HG03175 (cell line): ENCODE measurements at regions not wholly inside any gene's neighbourhood (a gene's known extent, or its start where the extent isn't known, plus 50 kb on each side); places are given as distances from the start of the nearest gene placed in this dataset.
"Not testable (repeated sequence)": the region's sequence is repeated elsewhere in the genome, so short reads cannot be mapped to it uniquely, and the experiment has no call there.

Experiments used
- ATAC-seq: cut with Tn5 transposase; IDR thresholded peaks from one replicate; pipeline ENCODE4 v1.9.1; 2021; ENCODE audit warnings: mild to moderate bottlenecking, moderate library complexity; ENCODE audit not compliant: unreplicated experiment

DNA sequence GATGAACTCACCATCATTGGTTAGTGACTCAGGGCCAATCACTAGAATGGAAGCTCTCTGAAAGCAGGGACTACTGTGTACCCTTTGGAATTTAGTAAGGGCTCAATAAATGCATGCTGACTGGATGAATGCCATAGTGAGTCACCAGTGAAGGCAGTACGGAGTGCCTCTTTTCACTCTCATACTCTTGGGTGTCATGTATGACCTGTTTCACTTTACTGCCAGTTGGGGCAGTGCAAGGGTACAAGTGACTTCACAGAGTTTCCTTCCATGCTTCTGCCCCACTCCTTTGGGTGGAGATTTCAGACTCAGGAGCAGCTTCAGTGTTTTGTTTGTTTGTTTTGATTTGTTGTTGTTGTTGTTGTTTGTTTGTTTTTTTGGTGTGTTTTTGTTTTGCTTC is 57.7 kb downstream of the SOX3 start:
- no peak for ATAC-seq

DNA sequence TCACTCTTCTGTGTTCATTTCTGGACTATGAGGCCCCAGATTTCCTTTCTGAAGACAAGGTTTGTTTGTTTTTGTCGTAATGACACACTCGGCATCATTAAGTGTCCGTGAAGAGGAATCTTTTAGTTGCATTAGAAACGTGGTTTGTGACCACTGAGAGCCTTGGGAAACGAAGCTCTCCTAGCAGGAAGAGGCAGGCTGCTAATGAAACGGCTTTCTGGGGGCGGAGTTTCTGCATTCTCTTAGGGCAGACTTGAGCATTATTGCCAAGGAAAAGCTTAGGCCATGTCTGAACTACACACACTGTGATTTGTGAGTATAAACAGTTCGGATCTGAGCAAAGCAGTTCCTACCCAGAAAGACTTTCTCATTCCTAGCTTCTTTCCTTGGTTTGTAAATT is 64.0 kb downstream of the SOX3 start:
- ATAC-seq, result no peak

DNA sequence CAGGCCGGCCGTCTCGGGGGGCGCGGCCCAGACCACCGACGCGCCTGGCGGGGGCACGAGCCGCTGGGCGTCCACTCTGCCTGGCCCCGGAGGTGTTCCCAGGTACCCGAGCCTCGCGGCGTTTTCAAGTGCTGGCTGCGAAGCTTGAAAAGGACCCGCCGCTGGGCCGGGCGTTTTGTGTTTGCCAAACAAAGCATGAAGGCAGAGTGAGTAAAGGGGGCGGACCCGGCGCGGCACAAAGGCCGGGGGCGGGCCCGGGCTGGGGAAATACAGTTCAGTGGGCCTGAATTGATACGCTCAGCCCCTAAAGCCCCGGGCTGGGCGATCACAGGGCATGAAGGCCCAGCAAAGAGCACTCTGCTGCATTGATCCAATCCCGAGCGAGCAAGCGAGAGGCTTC is 65.4 kb downstream of the SOX3 start:
- ATAC-seq, result no peak

DNA sequence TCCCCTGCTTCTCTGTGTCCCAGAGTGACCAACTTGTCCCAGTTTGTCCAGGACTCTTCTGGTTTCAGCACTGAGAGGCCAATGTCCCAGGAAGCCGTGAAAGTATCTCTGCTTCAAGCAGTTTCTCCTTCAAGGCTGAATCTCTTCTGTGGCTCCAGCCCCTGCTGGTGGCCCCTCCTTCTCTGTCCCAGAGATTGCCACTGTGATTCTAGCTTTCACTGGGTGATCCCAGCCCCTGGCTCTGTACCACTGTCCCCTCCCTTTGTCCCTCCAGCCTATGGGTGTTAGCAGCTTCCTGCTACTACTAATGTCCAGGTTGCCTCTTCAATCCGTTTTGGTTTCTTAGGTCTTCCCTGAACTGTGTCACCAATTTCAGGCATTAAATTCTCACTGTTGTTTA is 70.5 kb downstream of the SOX3 start:
- no peak for ATAC-seq

DNA sequence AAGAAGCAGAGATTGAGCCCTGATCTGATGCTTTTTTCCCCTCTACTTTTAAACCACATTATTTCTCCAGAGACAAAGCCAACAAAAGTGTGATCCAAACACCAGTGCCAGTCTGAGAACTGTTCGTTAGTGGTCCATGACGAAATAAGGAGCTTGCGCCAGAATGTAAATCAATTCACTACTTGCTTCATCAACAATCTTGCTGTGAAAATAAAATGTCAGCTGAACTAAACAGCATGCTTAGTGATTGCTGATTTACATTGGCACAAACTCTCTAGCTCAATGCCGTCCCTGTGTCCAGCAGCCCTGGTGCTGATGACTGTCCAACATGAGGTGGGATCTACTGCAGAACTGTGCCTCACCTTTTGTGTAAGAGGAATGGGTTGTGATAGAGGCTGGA is 71.3 kb downstream of the SOX3 start:
- ATAC-seq, result no peak

DNA sequence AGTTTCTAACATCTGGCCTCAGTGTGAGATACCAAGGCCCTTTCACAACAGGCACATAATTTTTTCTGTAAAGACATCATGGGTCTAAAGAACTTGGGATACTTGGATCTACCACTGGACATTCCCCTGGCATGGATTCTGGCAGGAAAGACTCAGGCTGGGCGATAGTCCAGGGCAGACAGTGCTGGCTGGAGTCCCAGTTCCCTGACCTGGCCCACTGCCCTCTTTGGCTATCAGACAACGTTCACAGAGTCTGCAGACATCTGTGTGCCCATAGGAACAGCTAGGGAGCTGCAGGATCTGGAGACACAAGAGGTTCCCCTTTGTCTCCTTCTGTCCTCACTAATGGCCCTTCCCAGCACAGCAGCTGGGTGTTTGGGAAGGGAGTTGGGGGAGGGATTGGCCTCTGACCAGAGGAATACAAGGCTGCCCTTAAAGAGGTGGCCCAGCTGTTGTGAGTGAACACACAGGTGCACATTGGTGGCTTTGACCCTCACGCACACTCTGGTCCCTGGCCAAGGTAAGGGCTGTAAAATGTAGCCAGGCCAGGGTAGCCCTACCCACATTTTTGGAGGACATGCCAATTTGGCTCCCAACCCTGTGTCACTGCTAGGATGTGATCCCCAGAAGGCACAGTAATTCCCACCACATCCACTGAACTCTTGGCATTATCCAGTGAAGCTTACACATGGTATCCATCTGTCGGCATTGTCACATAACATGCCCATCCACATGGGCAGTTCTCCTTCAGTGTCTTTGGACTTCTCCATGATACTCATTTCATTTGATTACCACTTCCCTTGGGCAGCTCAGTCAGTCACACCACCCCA is 72.3 kb downstream of the SOX3 start:
- no peak for ATAC-seq

DNA sequence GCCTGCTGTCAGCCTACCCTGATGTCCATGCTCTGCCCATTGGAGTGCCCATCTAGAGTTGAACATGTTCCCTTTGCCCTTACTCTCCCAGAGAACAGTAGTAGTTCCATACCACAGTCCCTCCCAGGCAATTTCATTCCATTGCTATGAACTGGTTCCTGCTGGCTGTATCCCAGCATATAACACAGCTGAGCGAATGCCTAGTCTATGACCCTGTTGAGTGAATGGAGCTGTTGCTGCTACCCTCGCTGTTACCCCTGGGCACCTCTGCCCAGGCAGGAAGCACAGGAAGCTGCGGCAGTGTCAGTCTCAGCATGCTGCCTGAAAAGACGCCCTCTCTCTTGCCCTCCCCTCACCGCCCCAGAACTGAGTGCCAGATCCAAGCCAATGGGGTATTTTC is 73.3 kb downstream of the SOX3 start:
- no peak for ATAC-seq

DNA sequence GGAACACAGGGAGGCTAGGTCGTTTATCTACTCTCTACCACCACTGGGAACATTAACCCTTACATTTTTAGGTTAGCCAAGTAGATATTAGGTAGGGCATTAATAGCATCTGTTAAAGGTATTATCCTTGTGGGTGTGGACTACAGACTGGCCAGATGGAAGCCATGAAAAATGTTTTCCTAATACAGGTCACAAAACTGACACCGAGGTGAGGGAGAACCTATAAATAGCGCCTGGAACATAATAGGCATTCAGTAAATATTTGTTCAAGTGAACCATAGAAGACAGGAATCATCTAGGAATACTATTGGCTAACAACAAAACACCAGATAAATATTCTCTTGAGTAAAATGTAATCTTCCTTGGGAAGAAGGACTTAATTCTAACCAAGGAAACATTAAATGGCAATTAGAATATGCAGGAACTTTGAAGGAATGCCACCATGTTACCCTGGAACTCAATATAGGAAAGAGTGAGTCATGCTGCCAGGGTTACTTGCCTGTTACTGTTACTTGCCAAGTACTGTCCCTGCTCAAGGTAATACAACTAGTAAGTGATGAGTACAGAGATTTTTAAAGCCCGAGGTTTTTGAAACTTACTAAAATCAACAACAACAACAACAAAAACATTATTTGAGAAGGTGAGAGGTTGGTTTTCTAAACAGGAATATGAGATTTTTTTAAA is 79.0 kb downstream of the SOX3 start:
- ATAC-seq, result no peak

DNA sequence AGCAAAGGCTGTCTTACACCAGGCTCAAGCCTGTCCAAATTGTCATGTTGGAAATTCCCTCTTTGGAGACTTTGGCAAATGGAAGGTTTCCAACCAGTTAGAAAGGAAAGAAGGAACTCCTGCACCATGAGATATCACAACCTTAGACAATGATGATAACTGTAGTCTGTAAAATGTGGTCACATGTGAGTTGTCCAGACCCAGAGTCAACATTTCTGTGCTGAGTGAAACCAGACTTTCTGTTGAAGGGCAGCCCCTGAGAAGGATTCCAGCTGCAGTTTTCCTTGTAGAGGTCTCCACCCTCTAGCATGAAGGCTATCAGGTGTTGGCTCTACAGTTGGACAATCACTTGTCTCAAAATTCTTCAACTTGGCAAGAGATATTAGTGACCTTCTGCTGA is 82.4 kb downstream of the SOX3 start:
- no peak for ATAC-seq

DNA sequence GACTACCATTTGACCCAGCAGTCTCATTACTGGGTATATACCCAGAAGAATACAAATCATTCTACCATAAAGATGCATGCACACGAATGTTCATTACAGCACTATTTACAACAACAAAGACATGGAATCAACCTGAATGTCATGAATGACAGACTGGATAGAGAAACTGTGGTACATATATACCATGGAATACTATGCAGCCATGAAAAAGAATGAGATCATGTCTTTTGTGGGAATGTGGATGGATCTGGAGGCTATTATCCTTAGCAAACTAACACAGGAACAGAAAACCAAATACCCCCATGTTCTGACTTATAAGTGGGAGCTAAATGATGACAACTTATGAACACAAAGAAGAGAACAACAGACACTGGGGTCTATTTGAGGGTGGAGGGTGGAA is 102.7 kb downstream of the SOX3 start:
- ATAC-seq, result not testable (repeated sequence)

DNA sequence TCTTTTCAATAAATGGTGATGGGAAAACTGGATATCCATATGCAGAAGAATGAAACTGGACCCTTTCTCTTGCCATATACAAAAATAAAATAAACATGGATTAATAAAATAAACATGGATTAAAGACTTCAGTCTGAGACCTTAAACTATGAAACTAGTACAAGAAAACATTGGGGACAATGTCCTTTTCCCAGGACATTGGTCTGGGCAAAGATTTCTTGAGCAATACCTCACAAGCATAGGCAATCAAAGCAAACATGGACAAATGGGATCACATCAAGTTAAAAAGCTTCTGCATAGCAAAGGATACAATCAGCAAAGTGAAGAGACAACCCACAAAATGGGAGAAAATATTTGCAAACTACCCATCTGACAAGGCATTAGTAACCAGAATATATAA is 108.5 kb downstream of the SOX3 start:
- ATAC-seq, result not testable (repeated sequence)

DNA sequence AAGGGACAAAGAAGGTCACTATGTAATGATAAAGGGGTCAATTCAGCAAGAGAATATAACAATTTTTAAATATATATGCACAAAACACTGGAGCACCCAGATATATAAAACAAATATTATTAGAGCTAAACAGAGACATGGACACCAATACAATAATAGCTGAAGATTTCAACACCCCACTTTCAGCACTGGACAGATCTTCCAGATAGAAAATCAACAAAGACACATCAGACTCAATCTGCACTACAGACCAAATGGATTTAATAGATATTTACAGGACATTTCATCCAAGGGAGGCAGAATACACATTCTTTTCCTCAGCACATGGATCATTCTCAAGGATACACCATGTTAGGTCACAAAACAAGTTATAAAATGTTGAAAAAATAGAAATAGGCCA is 111.4 kb downstream of the SOX3 start:
- no peak for ATAC-seq

DNA sequence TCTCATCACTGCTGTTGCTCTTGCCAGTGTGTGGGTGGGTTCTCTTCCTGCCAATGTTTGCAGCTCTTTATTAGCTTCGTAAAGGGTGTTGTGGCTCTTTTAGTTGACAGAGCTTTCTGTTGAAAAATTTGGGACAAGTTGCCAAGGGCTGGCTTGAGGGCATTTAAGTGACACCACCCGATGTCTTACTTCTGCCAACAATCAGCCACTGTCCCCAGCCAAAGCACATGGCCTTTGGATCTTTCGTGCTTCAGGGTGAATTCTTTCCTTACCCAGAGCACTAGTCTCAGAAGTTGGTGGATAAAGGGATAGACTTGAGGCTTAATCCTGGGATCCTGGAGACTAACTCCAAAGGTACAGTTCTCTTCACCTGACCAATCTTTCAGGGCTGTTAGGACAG is 113.6 kb downstream of the SOX3 start:
- no peak for ATAC-seq

DNA sequence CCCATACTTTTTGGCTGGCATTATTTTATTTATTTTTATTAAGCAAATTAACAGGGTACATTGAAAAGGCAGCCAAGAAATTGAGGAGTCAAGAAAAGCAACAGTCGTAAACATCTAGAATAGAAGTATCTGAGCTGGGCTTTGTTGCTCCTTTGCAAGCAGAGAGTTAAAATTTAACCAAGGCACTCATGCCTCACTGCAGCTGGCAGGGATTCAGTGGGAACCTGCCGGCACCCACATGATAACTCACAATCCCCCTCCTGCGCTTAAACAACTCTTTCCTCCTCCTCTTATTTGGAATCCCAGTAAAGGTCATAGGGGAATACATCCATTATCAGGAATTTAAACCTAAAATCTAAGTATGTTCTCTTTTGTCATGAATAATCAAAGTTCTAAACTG is 115.5 kb downstream of the SOX3 start:
- ATAC-seq, result no peak

DNA sequence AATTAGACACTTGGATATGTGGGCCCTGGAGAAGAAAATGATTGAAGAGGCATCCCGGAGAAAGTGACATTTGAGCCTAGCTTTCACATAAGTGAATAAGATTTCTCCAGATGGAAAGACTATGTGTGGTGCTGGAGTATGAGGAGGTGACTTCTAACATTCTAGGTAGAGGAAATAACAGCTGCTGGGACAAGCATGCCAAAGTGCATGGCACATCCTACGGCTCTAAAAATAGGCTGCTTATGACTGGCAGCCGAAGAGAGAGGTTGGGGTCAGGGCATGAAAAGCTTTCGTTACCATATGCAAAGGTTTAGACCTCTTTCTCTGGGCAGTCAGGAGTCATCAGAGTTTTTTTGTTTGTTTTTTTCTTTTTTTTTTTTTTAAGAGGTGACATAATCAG is 142.0 kb downstream of the SOX3 start:
- no peak for ATAC-seq

DNA sequence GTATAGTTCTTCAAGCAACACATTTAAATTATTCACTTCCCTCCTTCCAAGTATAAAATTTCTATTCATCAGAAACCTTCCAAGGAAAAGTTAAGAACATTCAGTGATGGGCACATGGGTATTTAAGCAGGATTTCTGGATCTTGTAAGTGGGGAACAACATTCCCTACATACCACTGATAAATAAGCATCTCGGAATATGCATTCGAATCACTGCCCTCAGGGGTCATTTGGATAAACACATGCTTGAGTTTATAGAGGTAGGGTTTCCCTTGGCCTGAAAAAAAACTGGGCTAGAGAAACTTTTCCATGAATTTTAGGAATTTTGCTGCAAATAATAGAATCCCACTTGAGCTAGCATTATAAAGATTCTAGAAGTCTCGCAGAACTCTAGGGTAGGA is 143.9 kb downstream of the SOX3 start:
- ATAC-seq, result no peak

DNA sequence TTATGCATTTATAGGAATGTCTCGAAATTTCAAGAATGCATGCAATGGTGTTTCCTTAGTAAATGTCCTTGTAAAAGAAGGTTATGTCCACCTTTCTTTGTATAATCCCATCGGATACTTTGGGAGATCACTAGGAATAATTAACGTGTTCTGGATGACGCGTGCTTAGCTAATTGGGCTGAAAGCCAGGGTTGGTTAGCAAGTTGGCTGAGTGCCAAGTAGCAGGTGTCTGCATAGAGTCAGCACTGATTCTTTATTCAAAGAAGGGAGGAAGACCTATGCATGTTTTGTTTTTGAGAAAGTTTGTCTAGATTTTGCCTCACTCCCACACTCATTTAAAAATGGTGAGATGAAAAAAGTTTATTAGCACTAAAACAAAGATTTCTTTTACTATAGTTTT is 144.6 kb downstream of the SOX3 start:
- ATAC-seq, result no peak

DNA sequence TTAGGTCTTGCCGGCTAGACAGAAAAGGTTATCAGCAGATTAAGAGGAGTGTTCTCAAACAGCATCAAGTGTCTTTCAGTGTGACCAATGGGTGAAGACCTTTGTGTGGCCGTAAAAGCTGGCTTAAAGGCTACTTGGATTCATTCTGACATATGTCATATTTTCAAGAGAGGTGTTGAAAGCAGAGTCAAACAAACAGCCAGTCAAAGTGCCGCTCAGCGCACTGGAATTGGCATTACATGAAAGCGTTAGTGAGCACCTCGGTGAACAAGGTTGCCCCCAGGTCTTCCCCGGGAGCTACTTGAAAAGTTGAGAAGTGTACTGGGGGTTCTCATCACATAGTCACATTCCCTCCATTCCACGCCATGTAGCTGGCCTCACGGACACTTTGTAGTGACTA is 148.9 kb downstream of the SOX3 start:
- ATAC-seq, result no peak

DNA sequence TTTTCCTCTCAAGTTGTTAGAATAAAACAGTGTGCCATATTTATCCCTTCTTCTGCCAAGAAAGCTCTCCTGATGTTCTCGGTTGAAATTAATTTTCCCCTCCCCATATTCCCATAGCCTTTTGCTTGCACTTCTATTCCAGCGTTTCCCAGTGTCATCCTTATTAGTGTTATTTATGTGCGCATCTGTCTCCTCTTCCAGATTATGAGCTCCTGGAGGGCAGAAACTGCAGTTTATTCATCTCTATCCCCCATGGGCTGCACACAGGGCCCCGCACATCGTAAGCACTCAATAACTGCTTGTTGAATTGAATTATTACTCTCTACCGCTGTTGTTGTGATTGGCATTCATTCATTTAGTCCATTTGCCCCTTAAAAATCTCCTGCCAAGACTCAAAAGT is 149.4 kb downstream of the SOX3 start:
- no peak for ATAC-seq

DNA sequence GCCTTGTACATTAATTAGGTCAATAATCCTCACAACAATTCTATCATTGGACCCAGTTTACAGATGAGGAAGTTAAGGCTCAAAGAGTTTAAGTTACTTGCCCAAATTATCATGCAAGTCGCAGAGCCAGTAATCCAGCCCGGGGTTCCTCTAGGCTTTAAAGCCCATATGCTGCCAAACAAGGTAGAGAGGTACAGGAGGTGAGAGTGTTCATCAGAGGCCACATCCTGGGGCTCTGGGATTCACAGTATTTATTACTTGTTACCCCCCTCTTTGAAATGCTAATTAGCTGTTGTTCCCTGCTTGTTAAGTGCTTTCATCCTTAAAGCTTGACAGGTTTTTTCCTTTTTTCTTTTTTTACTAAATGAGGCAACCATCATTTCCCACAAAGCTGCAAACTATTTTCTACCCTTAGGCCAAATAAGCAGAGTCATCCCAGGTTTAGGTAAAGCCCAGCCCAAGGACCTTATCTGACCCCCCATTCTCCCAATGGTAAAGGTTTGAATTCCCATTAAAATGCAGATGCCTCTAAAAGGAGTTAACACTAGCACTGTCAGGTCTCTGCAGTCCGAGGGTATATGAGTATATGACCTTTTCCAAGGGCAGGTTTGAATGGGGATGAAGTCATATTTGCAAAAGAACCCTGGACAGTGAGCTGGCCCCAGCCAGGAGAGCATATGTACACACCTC is 150.3 kb downstream of the SOX3 start:
- no peak for ATAC-seq

DNA sequence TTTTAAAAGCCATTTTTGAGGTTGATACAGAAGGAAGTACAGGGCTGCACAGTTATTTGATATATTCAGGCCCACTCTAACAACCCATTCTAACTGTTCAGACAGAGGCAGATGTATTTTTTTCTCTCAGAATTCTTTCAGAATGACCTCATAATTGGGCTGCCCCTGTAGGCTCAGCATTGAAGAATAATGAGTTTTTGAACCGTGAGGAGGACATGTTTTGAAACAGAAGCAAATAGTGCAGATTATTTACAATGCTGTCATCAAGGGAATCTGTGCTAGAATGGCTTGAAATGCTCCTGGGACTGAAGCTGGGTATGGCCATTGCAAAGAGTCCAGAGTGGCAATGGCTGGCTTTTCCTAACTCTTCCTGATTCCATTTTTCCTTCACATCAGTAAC is 158.1 kb downstream of the SOX3 start:
- no peak for ATAC-seq

DNA sequence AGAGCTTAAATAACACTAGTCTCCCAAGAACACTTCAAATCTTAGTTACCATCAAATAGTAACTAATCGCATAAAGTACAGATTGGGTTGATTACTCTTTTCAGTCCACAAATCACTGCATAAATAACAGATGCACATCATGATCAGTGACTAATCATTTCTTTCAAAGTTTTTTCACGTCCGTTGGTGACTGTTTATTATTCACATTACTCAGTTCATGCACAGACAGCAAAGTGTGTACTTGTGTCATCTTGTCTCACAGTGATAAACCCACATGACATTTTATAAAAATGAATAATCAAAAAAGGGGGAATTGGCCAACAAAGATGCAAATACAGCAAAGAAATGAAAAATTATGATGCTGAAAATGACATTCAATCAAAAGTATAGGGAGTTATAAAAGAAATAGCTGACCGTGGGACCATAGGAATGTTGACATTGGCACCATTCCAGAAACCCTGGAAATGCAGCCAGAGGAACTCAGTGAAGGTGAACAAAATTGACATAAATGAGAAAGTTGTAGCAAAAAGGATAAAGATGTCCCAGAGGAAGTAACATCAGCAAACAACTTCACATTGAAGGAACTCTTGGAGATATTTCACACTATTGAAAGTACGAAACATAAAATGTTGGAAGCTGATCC is 161.5 kb downstream of the SOX3 start:
- no peak for ATAC-seq
